ENCODE measurements at regions not wholly inside any gene's neighbourhood (a gene's known extent, or its start where the extent isn't known, plus 50 kb on each side); places are given as distances from the start of the nearest gene placed in this dataset.
"Not testable (repeated sequence)": the region's sequence is repeated elsewhere in the genome, so short reads cannot be mapped to it uniquely, and the experiment has no call there.

GRCh38 chr12:131598717-131599116, 112.2 kb upstream of the SFSWAP start:
- in situ Hi-C loops (cut with MboI; ENCODE audit: low sequenced_read_pairs, unreplicated experiment) = no loop called here

GRCh38 chr12:131599190-131600159, 111.4 kb upstream of the SFSWAP start:
- no peak for DNase-seq (ENCODE audit: low spot score)
- in situ Hi-C loops (cut with MboI; ENCODE audit: low sequenced_read_pairs, unreplicated experiment) = no loop called here
- TF ChIP-seq CTCF (IDR thresholded peaks at IDR 0.05; ENCODE audit: borderline replicate concordance, control extremely low read depth, extremely low read depth, insufficient read depth, missing control alignments) = no peak

More at GRCh38 chr12:131598717-131599116, 112.2 kb upstream of the SFSWAP start:
- no peak for TF ChIP-seq CTCF (IDR thresholded peaks at IDR 0.05; ENCODE audit: borderline replicate concordance, control extremely low read depth, extremely low read depth, insufficient read depth, missing control alignments)
- no peak for DNase-seq (ENCODE audit: low spot score)

- DNase-seq (ENCODE audit: low spot score) = no peak
- TF ChIP-seq CTCF (IDR thresholded peaks at IDR 0.05; ENCODE audit: borderline replicate concordance, control extremely low read depth, extremely low read depth, insufficient read depth, missing control alignments) = no peak
- in situ Hi-C loops (cut with MboI; ENCODE audit: low sequenced_read_pairs, unreplicated experiment) = no loop called here
Observed at GRCh38 chr12:131600160-131600532, 110.7 kb upstream of the SFSWAP start.

GRCh38 chr12:131601499-131601898, 109.4 kb upstream of the SFSWAP start:
- DNase-seq (ENCODE audit: low spot score); in situ Hi-C loops (cut with MboI; ENCODE audit: low sequenced_read_pairs, unreplicated experiment): not testable (repeated sequence)

GRCh38 chr12:131603106-131603938, 107.6 kb upstream of the SFSWAP start:
- in situ Hi-C loops (cut with MboI; ENCODE audit: low sequenced_read_pairs, unreplicated experiment) = no loop called here
- DNase-seq (ENCODE audit: low spot score) = no peak
- TF ChIP-seq CTCF (IDR thresholded peaks at IDR 0.05; ENCODE audit: borderline replicate concordance, control extremely low read depth, extremely low read depth, insufficient read depth, missing control alignments) = no peak

GRCh38 chr12:131603939-131604795, 106.7 kb upstream of the SFSWAP start:
- TF ChIP-seq CTCF (IDR thresholded peaks at IDR 0.05; ENCODE audit: borderline replicate concordance, control extremely low read depth, extremely low read depth, insufficient read depth, missing control alignments) = no peak
- DNase-seq (ENCODE audit: low spot score) = peak; percentile 58
- in situ Hi-C loops (cut with MboI; ENCODE audit: low sequenced_read_pairs, unreplicated experiment) = no loop called here

Measured in GM13976 (cell line).